Keratinocyte (primary cell): ENCODE measurements at regions not wholly inside any gene's neighbourhood (a gene's known extent, or its start where the extent isn't known, plus 50 kb on each side); places are given as distances from the start of the nearest gene placed in this dataset.

Source experiments
- DNase-seq: peaks from one replicate; pipeline ENCODE4 v3.0.0-alpha.2; 2011; ENCODE audit warnings: low read depth, missing footprints, low spot score
- FAIRE-seq: peaks from 2 replicates; lab custom pipeline; 2011; peaks lifted over from hg19 to GRCh38; lab: Jason Lieb, UNC
- H2AFZ ChIP-seq: 2 replicates; pipeline ENCODE4 v1.6.0; 2012; ENCODE audit warnings: low read length, control low read depth, inconsistent platforms; ENCODE audit not compliant: control insufficient read depth
- H3K27ac ChIP-seq: 2 replicates; pipeline ENCODE4 v1.5.1; 2011; ENCODE audit warnings: low read length; ENCODE audit not compliant: control insufficient read depth, insufficient read depth
- H3K27me3 ChIP-seq: 3 replicates; pipeline ENCODE4 v1.6.0; 2011; ENCODE audit warnings: low read length; ENCODE audit not compliant: control insufficient read depth, insufficient read depth; ENCODE audit errors: extremely low read depth
- H3K36me3 ChIP-seq, 2 experiments: 2 replicates in 1 of 2; 3 replicates in 1 of 2; pipeline ENCODE4 v1.5.1; 2011; ENCODE audit warnings: low read length in 2 of 2, mild to moderate bottlenecking in 1 of 2; ENCODE audit not compliant: control insufficient read depth in 2 of 2, insufficient read depth in 2 of 2; ENCODE audit errors: extremely low read depth in 1 of 2
- H3K4me1 ChIP-seq: 3 replicates; pipeline ENCODE4 v1.5.1; 2011; ENCODE audit warnings: low read length; ENCODE audit not compliant: control insufficient read depth, insufficient read depth; ENCODE audit errors: extremely low read depth
- H3K4me2 ChIP-seq: 3 replicates; pipeline ENCODE4 v1.6.0; 2011; ENCODE audit warnings: low read depth, low read length; ENCODE audit not compliant: control insufficient read depth, insufficient read depth; ENCODE audit errors: extremely low read depth
- H3K4me3 ChIP-seq, 3 experiments: fragments of 200-600 bp in 1 of 3; sonication (generic) in 1 of 3; 2 replicates in 2 of 3; 3 replicates in 1 of 3; pipeline ENCODE4 v1.5.1; 2011 to 2016; ENCODE audit warnings: low read length in 3 of 3, mild to moderate bottlenecking in 3 of 3, control low read depth in 2 of 3, inconsistent platforms in 1 of 3, low read depth in 1 of 3, mixed read lengths in 1 of 3, mixed run types in 1 of 3, moderate library complexity in 1 of 3; ENCODE audit not compliant: control insufficient read depth in 2 of 3, insufficient read depth in 2 of 3; ENCODE audit errors: extremely low read depth in 1 of 3
- H3K79me2 ChIP-seq: 2 replicates; pipeline ENCODE4 v1.6.0; 2012; ENCODE audit warnings: low read length; ENCODE audit not compliant: control insufficient read depth, insufficient read depth
- H3K9ac ChIP-seq: 3 replicates; pipeline ENCODE4 v1.6.0; 2011; ENCODE audit warnings: low read length; ENCODE audit not compliant: control insufficient read depth, insufficient read depth; ENCODE audit errors: extremely low read depth
- H3K9me1 ChIP-seq: 3 replicates; pipeline ENCODE4 v1.6.0; 2011; ENCODE audit warnings: low read length; ENCODE audit not compliant: control insufficient read depth, insufficient read depth; ENCODE audit errors: extremely low read depth
- H3K9me3 ChIP-seq: 2 replicates; pipeline ENCODE4 v1.5.1; 2012; ENCODE audit warnings: low read depth, low read length; ENCODE audit not compliant: control insufficient read depth
- H4K20me1 ChIP-seq: 3 replicates; pipeline ENCODE4 v1.6.0; 2011; ENCODE audit warnings: low read length; ENCODE audit not compliant: control insufficient read depth, insufficient read depth; ENCODE audit errors: extremely low read depth
- CTCF ChIP-seq, 3 experiments: IDR thresholded peaks in 1 of 3; conservative IDR thresholded peaks in 1 of 3; optimal IDR thresholded peaks in 1 of 3; 2 replicates in 2 of 3; 3 replicates in 1 of 3; pipeline versions ENCODE3 to v1.5.1; 2011; ENCODE audit warnings: low read length in 3 of 3, mild to moderate bottlenecking in 3 of 3, moderate library complexity in 2 of 3, control low read depth in 1 of 3, inconsistent platforms in 1 of 3; ENCODE audit not compliant: insufficient read depth in 2 of 3; ENCODE audit errors: extremely low read depth in 1 of 3
- EZH2 ChIP-seq: IDR thresholded peaks from one replicate; pipeline ENCODE4 v1.6.1; 2012; ENCODE audit warnings: inconsistent platforms, mild to moderate bottlenecking, low read length, moderate library complexity
- dilution Hi-C: fragments of 300-500 bp; cut with MboI; formaldehyde crosslinking; loops from one replicate; pipeline ENCODE4 v1.7.0; 2020; ENCODE audit warnings: low sequenced_read_pairs; ENCODE audit not compliant: extremely low pct_ligation_motif_present

GRCh38 chr4:154076921-154077320, 288.0 kb upstream of the SFRP2 start:
- H3K9me1 ChIP-seq: no peaks in the 10 kb centered on the region
- FAIRE-seq (no peak), DNase-seq (no peak)
- no peak for TF ChIP-seq EZH2
- TF ChIP-seq CTCF (optimal IDR thresholded peaks at IDR 0.05 in 1 of 3, IDR thresholded peaks at IDR 0.05 in 1 of 3, conservative IDR thresholded peaks at IDR 0.05 in 1 of 3; ENCODE audit: extremely low read depth in 1 of 3, insufficient read depth in 2 of 3, low read length in 3 of 3): no peak
- H2AFZ ChIP-seq: no peak overlapping the region
- H3K9ac ChIP-seq: no peak overlapping the region
- no peaks in the 10 kb centered on the region for H3K9me3 ChIP-seq
- H3K4me3 ChIP-seq: no peak overlapping the region
- H3K27ac ChIP-seq: no peak overlapping the region
- H3K4me1 ChIP-seq: peaks cover 3% of the 10 kb centered on the region
- dilution Hi-C loops: no loop called here
- no peaks in the 10 kb centered on the region for H3K27me3 ChIP-seq
- H3K4me2 ChIP-seq: no peak overlapping the region
- no peaks in the 10 kb centered on the region for H3K36me3 ChIP-seq
- no peaks in the 10 kb centered on the region for H4K20me1 ChIP-seq
- no peaks in the 10 kb centered on the region for H3K79me2 ChIP-seq

- H3K9ac ChIP-seq: no peak overlapping the region
- DNase-seq (no peak), FAIRE-seq (no peak)
- no peaks in the 10 kb centered on the region for H3K79me2 ChIP-seq
- no peak overlapping the region for H3K4me2 ChIP-seq
- no peaks in the 10 kb centered on the region for H3K9me3 ChIP-seq
- dilution Hi-C loops: no loop called here
- no peaks in the 10 kb centered on the region for H3K27me3 ChIP-seq
- H3K9me1 ChIP-seq: no peaks in the 10 kb centered on the region
- no peak overlapping the region for H2AFZ ChIP-seq
- TF ChIP-seq EZH2: no peak
- no peak for TF ChIP-seq CTCF (optimal IDR thresholded peaks at IDR 0.05 in 1 of 3, IDR thresholded peaks at IDR 0.05 in 1 of 3, conservative IDR thresholded peaks at IDR 0.05 in 1 of 3; ENCODE audit: extremely low read depth in 1 of 3, insufficient read depth in 2 of 3, low read length in 3 of 3)
- H3K4me1 ChIP-seq: peaks cover 3% of the 10 kb centered on the region
- H3K4me3 ChIP-seq: no peak overlapping the region
- no peaks in the 10 kb centered on the region for H3K36me3 ChIP-seq
- no peak overlapping the region for H3K27ac ChIP-seq
- no peaks in the 10 kb centered on the region for H4K20me1 ChIP-seq
Observed at GRCh38 chr4:154073107-154073822, 284.4 kb upstream of the SFRP2 start.
